ENCODE measurements at regions not wholly inside any gene's neighbourhood (a gene's known extent, or its start where the extent isn't known, plus 50 kb on each side); places are given as distances from the start of the nearest gene placed in this dataset.

DNA sequence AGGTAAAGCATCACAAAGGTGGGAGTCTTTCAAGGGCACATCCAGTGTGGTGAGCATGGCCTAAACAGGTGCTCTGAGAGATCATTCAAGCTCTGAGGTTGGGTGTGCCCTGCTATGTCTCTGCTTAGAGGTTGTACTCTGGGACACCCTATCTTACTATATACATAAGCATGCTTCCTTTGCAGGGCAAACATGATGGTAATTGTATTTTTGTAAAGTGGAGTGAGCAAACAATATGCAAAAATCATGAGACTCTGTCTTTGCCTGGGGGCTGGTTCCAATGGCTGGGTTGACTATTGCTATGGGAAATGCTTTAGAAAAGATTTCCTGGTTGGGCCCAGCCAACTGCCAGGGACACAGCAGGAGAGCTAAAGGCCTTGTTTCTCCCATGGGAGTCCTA is 315.1 kb upstream of the TLE3 start:
- H3K36me3 ChIP-seq (ENCODE audit: control insufficient read depth in 2 of 4, insufficient read depth in 4 of 4, low read length in 3 of 4), result no peaks in the 10 kb centered on the region
- no peaks in the 10 kb centered on the region for H3K79me1 ChIP-seq (ENCODE audit: low read depth, low read length)
- no peaks in the 10 kb centered on the region for H3K79me2 ChIP-seq (ENCODE audit: control insufficient read depth in 1 of 2, insufficient read depth in 2 of 2, low read length in 2 of 2)
- no peaks in the 10 kb centered on the region for H3K23me2 ChIP-seq (ENCODE audit: low read depth, low read length)
- no peak overlapping the region for H2BK15ac ChIP-seq (ENCODE audit: low read length)
- ChIA-PET CTCF (ENCODE audit: partially characterized antibody) (interaction anchor here (2.0 kb wide), 1 partner anchor 75 kb away, joined by 6 read pairs; no protein-coding TSS in a partner anchor), POLR2A (ENCODE audit: partially characterized antibody) (no interaction called here)
- no peak overlapping the region for H2BK5ac ChIP-seq (ENCODE audit: low read depth, low read length)
- H4K5ac ChIP-seq (ENCODE audit: insufficient read length, low read depth, low read length), result no peak overlapping the region
- H3K27me3 ChIP-seq (replicated peaks in 1 of 4; ENCODE audit: control insufficient read depth in 3 of 4, extremely low read depth in 1 of 4, insufficient read depth in 3 of 4, low read length in 3 of 4), result no peaks in the 10 kb centered on the region
- H2BK20ac ChIP-seq (ENCODE audit: low read length), result no peak overlapping the region
- H3K14ac ChIP-seq (ENCODE audit: insufficient read length), result no peak overlapping the region
- H3K4me3 ChIP-seq (ENCODE audit: extremely low read depth in 1 of 4, insufficient read depth in 2 of 4, low read depth in 3 of 4, low read length in 4 of 4), result no peak overlapping the region
- FAIRE-seq (no peak), DNase-seq (ENCODE audit: low read depth in 1 of 2, low spot score in 2 of 2) (no peak)
- H4K91ac ChIP-seq (replicated peaks; ENCODE audit: insufficient read length, low read length), result no peak overlapping the region
- H2AK5ac ChIP-seq (ENCODE audit: low read depth, low read length), result no peak overlapping the region
- no peak overlapping the region for H3K9ac ChIP-seq (replicated peaks in 1 of 4; ENCODE audit: extremely low read depth in 1 of 4, low read depth in 3 of 4, low read length in 3 of 4)
- peaks cover 6 to 12% of the 10 kb centered on the region in 2 experiments; a peak in 3 of 4 replicates for H3K9me3 ChIP-seq (ENCODE audit: insufficient read depth in 2 of 2, low read depth in 1 of 2, low read length in 1 of 2)
- no peak overlapping the region for H2BK12ac ChIP-seq (ENCODE audit: low read depth, low read length)
- no peak overlapping the region for H2AFZ ChIP-seq (ENCODE audit: low read length)
- no peak overlapping the region for H3K27ac ChIP-seq (ENCODE audit: low read depth, low read length)
- H4K20me1 ChIP-seq (replicated peaks in 1 of 2; ENCODE audit: control insufficient read depth in 1 of 2, insufficient read depth in 2 of 2, low read length in 2 of 2), result no peaks in the 10 kb centered on the region
- H3K23ac ChIP-seq (ENCODE audit: insufficient read length), result no peak overlapping the region
- no peak overlapping the region for H2BK120ac ChIP-seq (replicated peaks; ENCODE audit: low read depth, low read length)
- no peak overlapping the region for H3K56ac ChIP-seq (replicated peaks; ENCODE audit: insufficient read length, low read depth, low read length)
- no peak overlapping the region; the same call in 1 of the 2 replicates for H4K8ac ChIP-seq (ENCODE audit: extremely low read depth, insufficient read depth, low read length)
- H3K4me1 ChIP-seq (replicated peaks in 1 of 4; ENCODE audit: control insufficient read depth in 3 of 4, insufficient read depth in 4 of 4, low read length in 3 of 4), result no peaks in the 10 kb centered on the region; a peak in 1 of 7 replicates
- no peak overlapping the region for H3K4me2 ChIP-seq (ENCODE audit: insufficient read depth in 1 of 2, low read depth in 2 of 2, low read length in 2 of 2)
- no peak overlapping the region for H3K4ac ChIP-seq (replicated peaks; ENCODE audit: insufficient read length, low read depth, low read length)
- no peak overlapping the region for H3K18ac ChIP-seq (ENCODE audit: extremely low read depth, low read length)
- no peak for TF ChIP-seq CEBPB (IDR thresholded peaks at IDR 0.05; ENCODE audit: low read depth, low read length)
- TF ChIP-seq POU5F1 (IDR thresholded peaks at IDR 0.05; ENCODE audit: low read depth, low read length), result no peak
- no peak for TF ChIP-seq RXRA (IDR thresholded peaks at IDR 0.05; ENCODE audit: insufficient read depth, low read depth, low read length)
- TF ChIP-seq TBP (IDR thresholded peaks at IDR 0.05; ENCODE audit: low read depth, low read length), result no peak
- no peak for TF ChIP-seq RFX5 (IDR thresholded peaks at IDR 0.05; ENCODE audit: borderline replicate concordance, low read depth, low read length)
- TF ChIP-seq RAD21 (IDR thresholded peaks at IDR 0.05 in 1 of 2, conservative IDR thresholded peaks at IDR 0.05 in 1 of 2; ENCODE audit: low read depth in 2 of 2, low read length in 2 of 2), result no peak
- TF ChIP-seq BCL11A (IDR thresholded peaks at IDR 0.05; ENCODE audit: low read depth in 2 of 2, low read length in 2 of 2), result no peak
- TF ChIP-seq FOSL1 (IDR thresholded peaks at IDR 0.05; ENCODE audit: insufficient read depth, low read depth, low read length), result no peak
- TF ChIP-seq BRCA1 (IDR thresholded peaks at IDR 0.05; ENCODE audit: low read depth, low read length), result no peak
- no peak for TF ChIP-seq EZH2 (IDR thresholded peaks at IDR 0.05; ENCODE audit: low read depth, low read length, severe bottlenecking)

All from H1 (cell line).